DMS79 treated with DMSO at 0.1 percent for 48 hours (cell line): ENCODE measurements at regions not wholly inside any gene's neighbourhood (a gene's known extent, or its start where the extent isn't known, plus 50 kb on each side); places are given as distances from the start of the nearest gene placed in this dataset.
"Not testable (repeated sequence)": the region's sequence is repeated elsewhere in the genome, so short reads cannot be mapped to it uniquely, and the experiment has no call there.

Source experiments
- DNase-seq: peaks from one replicate; lab custom pipeline; 2025; lab: John Stamatoyannopoulos, UW

GRCh38 chr1:199220031-199220430 is 581.2 kb downstream of the PTPRC start:
- DNase-seq = no peak

- no peak for DNase-seq
Observed at GRCh38 chr1:199221371-199222150, 582.7 kb downstream of the PTPRC start.

- no peak for DNase-seq
Observed at GRCh38 chr1:199223936-199224335, 585.1 kb downstream of the PTPRC start.

GRCh38 chr1:199226163-199226562 is 587.3 kb downstream of the PTPRC start:
- DNase-seq = no peak

- no peak for DNase-seq
Observed at GRCh38 chr1:199242147-199242546, 603.3 kb downstream of the PTPRC start.

- DNase-seq = no peak
Observed at GRCh38 chr1:199242601-199243000, 603.8 kb downstream of the PTPRC start.

GRCh38 chr1:199243423-199244061 is 604.7 kb downstream of the PTPRC start:
- no peak for DNase-seq

- DNase-seq = no peak
Observed at GRCh38 chr1:199245946-199246345, 607.1 kb downstream of the PTPRC start.

- DNase-seq = no peak
Observed at GRCh38 chr1:199246716-199247115, 607.9 kb downstream of the PTPRC start.

- no peak for DNase-seq
Observed at GRCh38 chr1:199247891-199248290, 609.1 kb downstream of the PTPRC start.

GRCh38 chr1:199254040-199254439 is 615.2 kb downstream of the PTPRC start:
- not testable (repeated sequence) for DNase-seq

GRCh38 chr1:199261328-199261727 is 622.5 kb downstream of the PTPRC start:
- DNase-seq = no peak

GRCh38 chr1:199264283-199264682 is 625.4 kb downstream of the PTPRC start:
- DNase-seq = no peak

GRCh38 chr1:199264911-199265310 is 626.1 kb downstream of the PTPRC start:
- no peak for DNase-seq

GRCh38 chr1:199265319-199265718 is 626.5 kb downstream of the PTPRC start:
- no peak for DNase-seq

GRCh38 chr1:199269241-199269640 is 630.4 kb downstream of the PTPRC start:
- no peak for DNase-seq

- DNase-seq = no peak
Observed at GRCh38 chr1:199272139-199272544, 633.3 kb downstream of the PTPRC start.

GRCh38 chr1:199272628-199273086 is 633.8 kb downstream of the PTPRC start:
- DNase-seq = no peak

GRCh38 chr1:199273837-199274379 is 635.1 kb downstream of the PTPRC start:
- DNase-seq = no peak

GRCh38 chr1:199279067-199279466 is 640.2 kb downstream of the PTPRC start:
- DNase-seq = no peak

- DNase-seq = no peak
Observed at GRCh38 chr1:199279872-199280645, 641.2 kb downstream of the PTPRC start.

- DNase-seq = no peak
Observed at GRCh38 chr1:199282751-199283305, 644.0 kb downstream of the PTPRC start.
